ENCODE measurements at regions not wholly inside any gene's neighbourhood (a gene's known extent, or its start where the extent isn't known, plus 50 kb on each side); places are given as distances from the start of the nearest gene placed in this dataset.
A peak's percentile ranks its signal among the peaks of the same experiment; 100 is the strongest.

GRCh38 chr4:175891231-175891630 lies 79.2 kb upstream of the GPM6A start:
- DNase-seq (ENCODE audit: low read depth, low spot score) = no peak
- TF ChIP-seq CTCF (IDR thresholded peaks at IDR 0.05; ENCODE audit: low read depth, low read length) = no peak
- H3K4me3 ChIP-seq (ENCODE audit: low read depth, low read length) = no peak overlapping the region
- in situ Hi-C loops (cut with HindIII; ENCODE audit: low sequenced_read_pairs) = no loop called here

GRCh38 chr4:175891851-175892250 lies 79.8 kb upstream of the GPM6A start:
- peak; percentile 43 for DNase-seq (ENCODE audit: low read depth, low spot score)

DNA sequence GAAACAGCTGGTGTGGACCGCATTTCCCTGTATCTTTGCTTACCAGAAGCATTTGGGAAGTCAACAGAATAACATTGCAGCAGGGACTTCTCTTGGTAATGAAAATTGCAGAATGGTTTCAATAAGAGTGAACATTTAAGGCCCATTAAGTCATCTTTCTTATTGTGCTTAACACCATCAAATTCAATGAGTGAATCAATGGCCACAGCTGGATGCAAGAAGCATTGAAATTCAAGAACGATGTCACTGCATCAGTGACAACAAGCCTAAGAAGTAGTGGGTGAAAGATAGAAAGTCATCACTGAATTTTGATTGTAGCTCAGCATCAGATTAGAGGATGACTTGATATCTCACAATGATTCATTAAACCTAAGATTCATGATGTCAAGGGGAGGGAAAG lies 93.9 kb upstream of the GPM6A start:
- in situ Hi-C loops (cut with HindIII; ENCODE audit: low sequenced_read_pairs) = no loop called here

More at GRCh38 chr4:175891851-175892250, 79.8 kb upstream of the GPM6A start:
- peak; percentile 43 for TF ChIP-seq CTCF (IDR thresholded peaks at IDR 0.05; ENCODE audit: low read depth, low read length)
- no peak overlapping the region for H3K4me3 ChIP-seq (ENCODE audit: low read depth, low read length)
- in situ Hi-C loops (cut with HindIII; ENCODE audit: low sequenced_read_pairs) = no loop called here

GRCh38 chr4:175906384-175906783 lies 94.3 kb upstream of the GPM6A start:
- TF ChIP-seq CTCF (IDR thresholded peaks at IDR 0.05; ENCODE audit: low read depth, low read length) = no peak
- in situ Hi-C loops (cut with HindIII; ENCODE audit: low sequenced_read_pairs) = no loop called here

More for the DNA sequence above, 93.9 kb upstream of the GPM6A start:
- no peak for DNase-seq (ENCODE audit: low read depth, low spot score)
- TF ChIP-seq CTCF (IDR thresholded peaks at IDR 0.05; ENCODE audit: low read depth, low read length) = no peak
- no peak overlapping the region for H3K4me3 ChIP-seq (ENCODE audit: low read depth, low read length)

GRCh38 chr4:175910700-175911099 lies 98.6 kb upstream of the GPM6A start:
- DNase-seq (ENCODE audit: low read depth, low spot score) = no peak
- in situ Hi-C loops (cut with HindIII; ENCODE audit: low sequenced_read_pairs) = no loop called here
- H3K4me3 ChIP-seq (ENCODE audit: low read depth, low read length) = no peak overlapping the region
- TF ChIP-seq CTCF (IDR thresholded peaks at IDR 0.05; ENCODE audit: low read depth, low read length) = no peak

More at GRCh38 chr4:175906384-175906783, 94.3 kb upstream of the GPM6A start:
- no peak for DNase-seq (ENCODE audit: low read depth, low spot score)
- H3K4me3 ChIP-seq (ENCODE audit: low read depth, low read length) = no peak overlapping the region

DNA sequence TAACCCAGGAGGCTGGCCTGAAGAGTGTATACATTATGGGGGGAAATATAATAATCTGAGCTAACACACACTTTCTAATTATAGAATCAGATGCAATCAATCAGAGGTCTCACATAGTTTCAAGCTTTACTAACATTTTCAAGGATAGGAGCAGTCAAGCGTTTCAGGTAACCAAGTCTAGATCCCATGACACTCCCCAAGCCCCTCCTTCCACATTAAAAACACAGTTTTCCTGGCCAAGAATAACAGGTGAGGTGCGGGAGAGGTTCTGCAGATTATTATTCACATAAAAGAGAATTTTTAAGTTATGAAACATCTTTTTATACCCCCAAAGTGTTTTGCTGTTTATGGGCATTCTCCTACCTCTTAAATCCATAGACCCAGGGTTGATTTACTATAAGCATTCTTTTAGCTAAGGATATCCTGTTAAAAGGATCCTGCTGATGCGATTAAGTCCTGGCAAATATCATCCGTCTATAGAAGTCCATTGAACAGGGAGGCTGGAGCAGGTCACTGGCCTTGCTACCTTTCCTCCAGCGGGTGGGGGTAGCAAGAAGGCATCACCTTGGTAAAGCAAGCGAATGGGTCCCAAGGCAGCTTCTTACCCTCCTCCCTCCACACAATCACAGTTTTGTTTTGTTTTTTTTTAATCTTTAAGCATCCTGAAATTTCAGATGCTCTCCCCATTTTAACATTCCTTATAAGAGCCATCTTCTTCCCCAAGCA lies 104.7 kb upstream of the GPM6A start:
- in situ Hi-C loops (cut with HindIII; ENCODE audit: low sequenced_read_pairs) = no loop called here
- H3K4me3 ChIP-seq (ENCODE audit: low read depth, low read length) = no peak overlapping the region
- no peak for TF ChIP-seq CTCF (IDR thresholded peaks at IDR 0.05; ENCODE audit: low read depth, low read length)
- DNase-seq (ENCODE audit: low read depth, low spot score) = no peak
